ENCODE measurements at regions not wholly inside any gene's neighbourhood (a gene's known extent, or its start where the extent isn't known, plus 50 kb on each side); places are given as distances from the start of the nearest gene placed in this dataset.

- POLR2A ChIA-PET = no interaction called here
Measured at GRCh38 chr2:185179743-185180142, 558.9 kb upstream of the FSIP2 start.

GRCh38 chr2:185181901-185182300 lies 556.7 kb upstream of the FSIP2 start:
- CTCF ChIA-PET = no interaction called here
- TF ChIP-seq CTCF (IDR thresholded peaks at IDR 0.05; ENCODE audit: control extremely low read depth, extremely low read depth, low read depth, missing control alignments) = no peak

More at GRCh38 chr2:185179743-185180142, 558.9 kb upstream of the FSIP2 start:
- no peak for TF ChIP-seq CTCF (IDR thresholded peaks at IDR 0.05; ENCODE audit: control extremely low read depth, extremely low read depth, low read depth, missing control alignments)
- no peak for DNase-seq (ENCODE audit: extremely low spot score)
- CTCF ChIA-PET = interaction anchor here (1.2 to 2.1 kb wide), 2 partner anchors 12 to 16 kb away, joined by 3 to 8 read pairs; no protein-coding TSS in a partner anchor

GRCh38 chr2:185185044-185185443 lies 553.6 kb upstream of the FSIP2 start:
- CTCF ChIA-PET = interaction anchor here (1.3 kb wide), 1 partner anchor 10 kb away, joined by 4 read pairs; no protein-coding TSS in a partner anchor
- no peak for DNase-seq (ENCODE audit: extremely low spot score)
- POLR2A ChIA-PET = no interaction called here
- TF ChIP-seq CTCF (IDR thresholded peaks at IDR 0.05; ENCODE audit: control extremely low read depth, extremely low read depth, low read depth, missing control alignments) = no peak

More at GRCh38 chr2:185181901-185182300, 556.7 kb upstream of the FSIP2 start:
- POLR2A ChIA-PET = no interaction called here
- no peak for DNase-seq (ENCODE audit: extremely low spot score)

GRCh38 chr2:185187421-185187820 lies 551.2 kb upstream of the FSIP2 start:
- POLR2A ChIA-PET = no interaction called here

GRCh38 chr2:185188656-185189055 lies 549.9 kb upstream of the FSIP2 start:
- CTCF ChIA-PET = no interaction called here
- no peak for TF ChIP-seq CTCF (IDR thresholded peaks at IDR 0.05; ENCODE audit: control extremely low read depth, extremely low read depth, low read depth, missing control alignments)
- DNase-seq (ENCODE audit: extremely low spot score) = no peak

More at GRCh38 chr2:185187421-185187820, 551.2 kb upstream of the FSIP2 start:
- no peak for TF ChIP-seq CTCF (IDR thresholded peaks at IDR 0.05; ENCODE audit: control extremely low read depth, extremely low read depth, low read depth, missing control alignments)
- DNase-seq (ENCODE audit: extremely low spot score) = no peak
- CTCF ChIA-PET = no interaction called here

GRCh38 chr2:185201063-185201462 lies 537.5 kb upstream of the FSIP2 start:
- ChIA-PET POLR2A (no interaction called here), CTCF (no interaction called here)
- no peak for DNase-seq (ENCODE audit: extremely low spot score)
- no peak for TF ChIP-seq CTCF (IDR thresholded peaks at IDR 0.05; ENCODE audit: control extremely low read depth, extremely low read depth, low read depth, missing control alignments)

More at GRCh38 chr2:185188656-185189055, 549.9 kb upstream of the FSIP2 start:
- POLR2A ChIA-PET = no interaction called here

- TF ChIP-seq CTCF (IDR thresholded peaks at IDR 0.05; ENCODE audit: control extremely low read depth, extremely low read depth, low read depth, missing control alignments) = no peak
- CTCF ChIA-PET = no interaction called here
- no peak for DNase-seq (ENCODE audit: extremely low spot score)
- POLR2A ChIA-PET = no interaction called here
Measured at GRCh38 chr2:185202381-185202780, 536.2 kb upstream of the FSIP2 start.

All from GM10248 (cell line).